ENCODE measurements at regions not wholly inside any gene's neighbourhood (a gene's known extent, or its start where the extent isn't known, plus 50 kb on each side); places are given as distances from the start of the nearest gene placed in this dataset.

GRCh38 chr15:35720984-35721383 lies 175.0 kb upstream of the DPH6 start:
- Histone ChIP-seq H3K4me2 (ENCODE audit: low read length) (no peak overlapping the region), H3F3A (ENCODE audit: control insufficient read depth, insufficient read depth) (no peaks in the 10 kb centered on the region), H3K36me3 (ENCODE audit: control insufficient read depth, low read length) (no peaks in the 10 kb centered on the region), H3K9me3 (ENCODE audit: control insufficient read depth, insufficient read depth, low read length) (no peaks in the 10 kb centered on the region), H4K20me1 (ENCODE audit: control insufficient read depth, insufficient read depth, low read depth, low read length) (no peaks in the 10 kb centered on the region), H3K4me3 (ENCODE audit: low read length) (no peak overlapping the region), H3K9me2 (replicated peaks; ENCODE audit: control insufficient read depth, low read length) (no peaks in the 10 kb centered on the region), H3K79me2 (ENCODE audit: control insufficient read depth, low read length) (no peaks in the 10 kb centered on the region), H3K27ac (ENCODE audit: low read depth, low read length) (no peak overlapping the region), H3K4me1 (ENCODE audit: control insufficient read depth, low read length) (no peaks in the 10 kb centered on the region), H3K27me3 (ENCODE audit: control insufficient read depth, low read length) (no peaks in the 10 kb centered on the region)
- TF ChIP-seq EZH2phosphoT487 (IDR thresholded peaks at IDR 0.05; ENCODE audit: borderline replicate concordance, low read length) (no peak), CTCF (IDR thresholded peaks at IDR 0.05; ENCODE audit: low read depth, low read length, poor library complexity, severe bottlenecking) (no peak)

- no peaks in the 10 kb centered on the region for H4K20me1 ChIP-seq (ENCODE audit: control insufficient read depth, insufficient read depth, low read depth, low read length)
- H3K9me3 ChIP-seq (ENCODE audit: control insufficient read depth, insufficient read depth, low read length): no peaks in the 10 kb centered on the region
- TF ChIP-seq CTCF (IDR thresholded peaks at IDR 0.05; ENCODE audit: low read depth, low read length, poor library complexity, severe bottlenecking) (no peak), EZH2phosphoT487 (IDR thresholded peaks at IDR 0.05; ENCODE audit: borderline replicate concordance, low read length) (no peak)
- no peak overlapping the region for H3K27ac ChIP-seq (ENCODE audit: low read depth, low read length)
- no peak overlapping the region for H3K4me2 ChIP-seq (ENCODE audit: low read length)
- no peaks in the 10 kb centered on the region for H3K27me3 ChIP-seq (ENCODE audit: control insufficient read depth, low read length)
- no peaks in the 10 kb centered on the region for H3K4me1 ChIP-seq (ENCODE audit: control insufficient read depth, low read length)
- H3K4me3 ChIP-seq (ENCODE audit: low read length): no peak overlapping the region
- H3K9me2 ChIP-seq (replicated peaks; ENCODE audit: control insufficient read depth, low read length): no peaks in the 10 kb centered on the region
- H3F3A ChIP-seq (ENCODE audit: control insufficient read depth, insufficient read depth): no peaks in the 10 kb centered on the region
- H3K36me3 ChIP-seq (ENCODE audit: control insufficient read depth, low read length): no peaks in the 10 kb centered on the region
- H3K79me2 ChIP-seq (ENCODE audit: control insufficient read depth, low read length): no peaks in the 10 kb centered on the region
Observed at GRCh38 chr15:35721751-35722150, 175.8 kb upstream of the DPH6 start.

- Histone ChIP-seq H3K79me2 (ENCODE audit: control insufficient read depth, low read length) (no peaks in the 10 kb centered on the region), H3K9me3 (ENCODE audit: control insufficient read depth, insufficient read depth, low read length) (no peaks in the 10 kb centered on the region), H3K4me3 (ENCODE audit: low read length) (no peak overlapping the region), H3K9me2 (replicated peaks; ENCODE audit: control insufficient read depth, low read length) (no peaks in the 10 kb centered on the region), H3K36me3 (ENCODE audit: control insufficient read depth, low read length) (no peaks in the 10 kb centered on the region), H3K4me1 (ENCODE audit: control insufficient read depth, low read length) (no peaks in the 10 kb centered on the region), H3K4me2 (ENCODE audit: low read length) (no peak overlapping the region), H3K27ac (ENCODE audit: low read depth, low read length) (no peak overlapping the region), H3F3A (ENCODE audit: control insufficient read depth, insufficient read depth) (no peaks in the 10 kb centered on the region), H3K27me3 (ENCODE audit: control insufficient read depth, low read length) (no peaks in the 10 kb centered on the region), H4K20me1 (ENCODE audit: control insufficient read depth, insufficient read depth, low read depth, low read length) (no peaks in the 10 kb centered on the region)
- TF ChIP-seq CTCF (IDR thresholded peaks at IDR 0.05; ENCODE audit: low read depth, low read length, poor library complexity, severe bottlenecking) (no peak), EZH2phosphoT487 (IDR thresholded peaks at IDR 0.05; ENCODE audit: borderline replicate concordance, low read length) (no peak)
Observed at GRCh38 chr15:35722501-35722900, 176.5 kb upstream of the DPH6 start.
